ENCODE measurements at regions not wholly inside any gene's neighbourhood (a gene's known extent, or its start where the extent isn't known, plus 50 kb on each side); places are given as distances from the start of the nearest gene placed in this dataset.
"Not testable (repeated sequence)": the region's sequence is repeated elsewhere in the genome, so short reads cannot be mapped to it uniquely, and the experiment has no call there.

DNA sequence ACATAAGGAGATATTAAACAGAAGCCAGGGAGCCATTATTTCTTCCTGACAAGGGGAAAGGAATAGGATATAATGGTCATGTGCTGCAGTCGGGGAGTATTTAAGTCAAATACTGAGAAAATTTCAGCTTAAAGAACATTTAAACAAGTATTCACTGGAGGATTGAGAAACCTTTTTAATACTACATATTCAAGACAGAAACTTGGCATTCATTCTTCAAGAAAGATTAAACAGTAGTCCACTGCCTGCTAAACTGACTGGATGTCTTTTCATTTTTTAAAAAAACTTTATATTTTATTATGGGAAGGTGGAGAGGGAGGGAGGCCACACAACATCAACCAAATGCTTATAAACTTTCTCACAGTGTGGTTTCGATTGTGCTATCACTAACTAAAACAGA is 107.4 kb upstream of the CBLB start:
- ATAC-seq (no peak), DNase-seq (no peak)
- H3K9me3 ChIP-seq = peaks cover 5% of the 10 kb centered on the region
- H3K36me3 ChIP-seq (ENCODE audit: low read depth) = no peaks in the 10 kb centered on the region
- no peaks in the 10 kb centered on the region for H3K4me1 ChIP-seq (ENCODE audit: low read depth)
- TF ChIP-seq, protein P1, sequence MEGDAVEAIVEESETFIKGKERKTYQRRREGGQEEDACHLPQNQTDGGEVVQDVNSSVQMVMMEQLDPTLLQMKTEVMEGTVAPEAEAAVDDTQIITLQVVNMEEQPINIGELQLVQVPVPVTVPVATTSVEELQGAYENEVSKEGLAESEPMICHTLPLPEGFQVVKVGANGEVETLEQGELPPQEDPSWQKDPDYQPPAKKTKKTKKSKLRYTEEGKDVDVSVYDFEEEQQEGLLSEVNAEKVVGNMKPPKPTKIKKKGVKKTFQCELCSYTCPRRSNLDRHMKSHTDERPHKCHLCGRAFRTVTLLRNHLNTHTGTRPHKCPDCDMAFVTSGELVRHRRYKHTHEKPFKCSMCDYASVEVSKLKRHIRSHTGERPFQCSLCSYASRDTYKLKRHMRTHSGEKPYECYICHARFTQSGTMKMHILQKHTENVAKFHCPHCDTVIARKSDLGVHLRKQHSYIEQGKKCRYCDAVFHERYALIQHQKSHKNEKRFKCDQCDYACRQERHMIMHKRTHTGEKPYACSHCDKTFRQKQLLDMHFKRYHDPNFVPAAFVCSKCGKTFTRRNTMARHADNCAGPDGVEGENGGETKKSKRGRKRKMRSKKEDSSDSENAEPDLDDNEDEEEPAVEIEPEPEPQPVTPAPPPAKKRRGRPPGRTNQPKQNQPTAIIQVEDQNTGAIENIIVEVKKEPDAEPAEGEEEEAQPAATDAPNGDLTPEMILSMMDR (IDR thresholded peaks at IDR 0.05) = no peak
- H3K4me3 ChIP-seq = no peak overlapping the region
- intact Hi-C loops (cut with DNase I, micrococcal nuclease) = no loop called here

DNA sequence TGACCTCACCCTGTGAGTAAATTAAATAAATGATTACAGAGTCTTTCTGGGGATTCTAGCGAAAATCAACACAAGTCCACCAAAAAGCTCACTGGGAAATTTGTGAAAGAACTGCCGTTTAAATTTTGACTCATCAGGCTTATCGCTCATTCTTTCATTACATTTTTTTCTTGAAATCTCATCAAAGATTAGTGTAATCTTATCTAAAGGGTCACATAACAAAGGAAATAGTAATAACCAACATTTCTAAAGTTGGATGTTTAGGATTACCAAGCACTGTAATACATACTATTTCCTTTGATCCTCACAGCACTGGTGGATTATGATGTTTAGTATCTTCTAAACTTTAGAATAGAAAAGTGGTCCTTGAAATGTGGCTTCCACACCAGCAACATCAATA is 111.1 kb upstream of the CBLB start:
- no peak for DNase-seq
- Histone ChIP-seq H3K4me3 (no peak overlapping the region), H3K9me3 (peaks cover 6% of the 10 kb centered on the region), H3K36me3 (ENCODE audit: low read depth) (no peaks in the 10 kb centered on the region), H3K4me1 (ENCODE audit: low read depth) (no peaks in the 10 kb centered on the region)
- intact Hi-C loops (cut with DNase I, micrococcal nuclease) = no loop called here
- TF ChIP-seq, protein P1 (IDR thresholded peaks at IDR 0.05) = no peak
- no peak for ATAC-seq

DNA sequence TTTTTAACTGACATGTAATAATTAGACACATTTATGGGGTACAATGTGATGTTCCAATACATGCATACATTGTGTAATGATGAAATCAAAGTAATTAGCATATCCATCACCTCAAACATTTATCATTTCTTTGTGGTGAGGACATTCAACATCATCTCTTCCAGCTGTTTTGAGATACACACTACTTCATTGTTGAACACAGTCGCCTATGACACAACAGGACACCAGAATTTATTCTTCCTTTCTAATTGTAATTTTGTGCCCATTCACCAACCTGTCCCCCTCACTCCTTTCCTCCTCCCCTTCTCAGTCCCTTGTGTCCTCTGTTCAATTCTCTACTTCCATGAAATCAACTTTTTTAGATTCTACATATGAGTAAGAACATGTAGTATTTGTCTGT is 113.4 kb upstream of the CBLB start:
- no peaks in the 10 kb centered on the region for H3K36me3 ChIP-seq (ENCODE audit: low read depth)
- intact Hi-C loops (cut with DNase I, micrococcal nuclease) = no loop called here
- no peak for ATAC-seq
- no peaks in the 10 kb centered on the region for H3K4me1 ChIP-seq (ENCODE audit: low read depth)
- H3K9me3 ChIP-seq = peaks cover 6% of the 10 kb centered on the region
- DNase-seq = no peak
- TF ChIP-seq, protein P1 (IDR thresholded peaks at IDR 0.05) = no peak
- H3K4me3 ChIP-seq = no peak overlapping the region

DNA sequence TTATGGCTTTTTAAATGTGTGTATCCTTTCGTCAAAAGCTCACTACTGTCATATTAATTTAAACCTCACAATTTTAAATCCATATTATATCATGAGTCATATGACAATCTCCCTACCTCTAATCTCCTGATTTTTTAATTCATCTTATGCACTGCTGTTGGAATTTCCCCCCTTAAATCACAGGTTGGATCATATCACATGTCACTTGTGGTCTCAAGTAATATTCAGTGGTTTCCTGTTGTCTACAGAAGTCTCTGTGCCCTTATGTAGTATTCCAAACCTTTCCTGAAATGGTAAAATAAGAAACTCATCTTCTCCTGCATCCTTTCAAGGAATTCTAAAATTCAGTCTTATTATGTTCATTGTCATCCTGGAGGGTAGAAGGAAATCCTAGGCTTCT is 116.0 kb upstream of the CBLB start:
- Histone ChIP-seq H3K9me3 (peaks cover 6% of the 10 kb centered on the region), H3K36me3 (ENCODE audit: low read depth) (no peaks in the 10 kb centered on the region), H3K4me1 (ENCODE audit: low read depth) (no peaks in the 10 kb centered on the region), H3K4me3 (no peak overlapping the region)
- TF ChIP-seq, protein P1 (IDR thresholded peaks at IDR 0.05) = no peak
- intact Hi-C loops (cut with DNase I, micrococcal nuclease) = no loop called here
- DNase-seq = no peak
- ATAC-seq = no peak

DNA sequence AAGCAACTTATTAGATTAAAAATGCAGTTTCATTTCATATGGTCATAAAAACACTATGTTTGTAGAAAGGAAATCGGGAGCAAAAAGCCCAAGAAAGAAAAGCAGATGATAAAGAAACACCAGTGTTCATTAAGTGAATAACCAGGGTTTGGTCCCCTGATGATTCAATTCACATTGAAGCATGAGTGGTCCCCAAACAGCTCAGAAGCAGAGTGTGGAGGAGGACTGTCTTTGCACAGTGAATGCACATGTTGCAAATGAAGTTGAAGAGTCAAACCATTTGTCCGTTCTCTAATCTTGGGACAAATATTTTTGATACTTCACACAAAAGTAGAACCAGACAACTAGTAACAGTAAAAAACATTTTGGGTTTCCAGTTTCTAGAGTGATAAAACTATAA is 117.5 kb upstream of the CBLB start:
- H3K4me3 ChIP-seq; intact Hi-C loops (cut with DNase I, micrococcal nuclease); H3K36me3 ChIP-seq (ENCODE audit: low read depth); H3K4me1 ChIP-seq (ENCODE audit: low read depth); ATAC-seq; H3K9me3 ChIP-seq; DNase-seq: not testable (repeated sequence)

DNA sequence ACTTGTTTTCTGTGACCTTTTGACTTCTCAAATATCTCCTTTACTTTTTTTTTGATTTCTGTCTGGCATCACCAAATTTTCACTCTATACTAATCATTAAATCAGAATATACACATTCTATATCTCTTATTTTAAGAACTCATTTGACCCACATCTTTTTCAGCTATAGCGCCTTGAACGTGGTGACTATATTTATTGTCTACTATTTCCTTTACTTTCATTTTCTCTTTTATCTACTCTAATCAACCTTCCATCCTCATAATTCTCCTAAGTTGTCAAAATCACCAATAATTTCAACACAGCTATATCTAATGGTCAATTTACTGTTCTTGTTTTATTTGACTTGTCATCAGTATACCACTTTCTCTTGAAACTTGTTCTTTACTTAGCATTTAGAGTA is 119.0 kb upstream of the CBLB start:
- intact Hi-C loops (cut with DNase I, micrococcal nuclease) = no loop called here
- peaks cover 9% of the 10 kb centered on the region for H3K9me3 ChIP-seq
- no peak overlapping the region for H3K4me3 ChIP-seq
- ATAC-seq (no peak), DNase-seq (no peak)
- TF ChIP-seq, protein P1 (IDR thresholded peaks at IDR 0.05) = no peak
- no peaks in the 10 kb centered on the region for H3K36me3 ChIP-seq (ENCODE audit: low read depth)
- no peaks in the 10 kb centered on the region for H3K4me1 ChIP-seq (ENCODE audit: low read depth)

Data from mucosa of descending colon (tissue), 3 donors.